Umbilical cord (tissue), 1 donor: ENCODE measurements at regions not wholly inside any gene's neighbourhood (a gene's known extent, or its start where the extent isn't known, plus 50 kb on each side); places are given as distances from the start of the nearest gene placed in this dataset.

ENCODE experiments used
- DNase-seq: peaks from one replicate; pipeline ENCODE4 v3.0.0-alpha.2; 2015; ENCODE audit warnings: low spot score

DNA sequence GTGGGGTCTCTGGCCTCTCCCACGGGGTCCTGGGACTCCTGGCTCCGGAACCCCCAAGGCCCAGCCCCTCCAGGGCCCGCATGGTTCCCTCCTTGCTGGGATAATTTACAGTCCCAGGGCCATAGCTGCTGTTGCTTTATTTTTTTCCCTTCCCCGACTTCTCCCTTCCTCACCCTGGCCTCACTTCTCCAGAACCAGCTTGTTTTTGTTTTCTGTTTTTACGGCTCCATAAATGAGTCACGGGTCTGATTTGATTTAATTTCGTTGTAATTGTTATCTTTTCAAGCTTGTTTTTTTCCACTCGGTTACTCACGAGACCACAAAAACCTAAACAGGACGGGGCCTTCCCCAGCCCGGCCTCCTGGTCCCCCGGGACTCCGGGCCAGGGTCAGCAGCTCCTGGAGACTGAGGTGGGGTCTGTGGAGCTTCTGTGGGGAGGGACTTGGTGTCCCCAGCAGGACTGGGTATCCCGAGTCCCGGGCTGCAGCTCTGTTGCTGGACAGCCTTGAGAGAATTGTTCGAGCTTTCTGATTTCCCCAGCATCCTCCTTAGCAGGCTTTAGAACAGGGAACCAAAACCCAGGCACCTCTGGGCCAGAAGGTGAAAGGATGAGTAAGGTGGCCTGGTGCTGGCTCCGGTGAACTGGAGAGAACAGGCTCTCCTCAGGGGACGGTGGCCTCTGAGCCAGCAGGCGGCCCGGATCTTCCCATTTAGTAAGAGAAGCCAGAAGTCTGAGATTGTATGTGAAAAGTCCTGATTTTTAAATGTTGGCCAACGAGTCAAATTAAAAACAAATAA, 94.9 kb downstream of the CEBPB start:
- DNase-seq: no peak

DNA sequence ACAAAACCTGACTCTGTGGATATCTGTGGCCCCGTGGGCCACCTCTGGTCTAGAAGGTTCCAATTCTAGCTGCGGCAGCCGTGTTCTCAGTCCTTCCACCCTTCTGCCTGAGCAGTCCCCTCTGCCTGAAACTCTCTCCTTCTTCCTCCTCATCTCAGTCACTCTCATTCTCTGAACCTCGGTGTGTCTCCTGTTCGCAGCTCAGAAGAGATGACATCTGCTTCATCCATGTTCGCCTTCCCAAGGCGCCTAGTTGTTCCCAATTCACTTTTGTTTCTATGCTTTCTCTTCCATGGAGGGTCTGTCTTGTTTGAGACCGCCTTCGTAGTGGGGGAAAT, 95.5 kb downstream of the CEBPB start:
- DNase-seq: no peak

DNA sequence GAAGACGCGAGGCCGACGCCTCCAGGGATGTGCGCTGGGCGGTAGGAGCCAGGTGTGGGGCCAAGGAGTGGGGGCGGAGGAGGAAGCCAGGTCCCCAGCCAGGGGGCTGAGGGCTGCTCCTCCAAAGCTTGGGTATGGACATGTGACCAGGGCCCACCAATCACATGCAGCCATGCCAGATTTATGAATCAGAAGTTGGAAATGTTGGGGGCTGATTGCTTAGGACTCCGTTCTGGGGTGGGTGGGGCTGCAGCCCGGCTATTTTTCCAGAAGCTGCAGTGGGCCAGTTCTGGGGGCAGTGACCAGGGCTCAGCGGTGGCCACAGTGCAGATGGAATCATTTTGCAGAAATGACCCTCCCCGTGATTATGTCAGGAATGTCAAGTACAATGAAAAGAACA, 96.0 kb downstream of the CEBPB start:
- peak; percentile 83 for DNase-seq

DNA sequence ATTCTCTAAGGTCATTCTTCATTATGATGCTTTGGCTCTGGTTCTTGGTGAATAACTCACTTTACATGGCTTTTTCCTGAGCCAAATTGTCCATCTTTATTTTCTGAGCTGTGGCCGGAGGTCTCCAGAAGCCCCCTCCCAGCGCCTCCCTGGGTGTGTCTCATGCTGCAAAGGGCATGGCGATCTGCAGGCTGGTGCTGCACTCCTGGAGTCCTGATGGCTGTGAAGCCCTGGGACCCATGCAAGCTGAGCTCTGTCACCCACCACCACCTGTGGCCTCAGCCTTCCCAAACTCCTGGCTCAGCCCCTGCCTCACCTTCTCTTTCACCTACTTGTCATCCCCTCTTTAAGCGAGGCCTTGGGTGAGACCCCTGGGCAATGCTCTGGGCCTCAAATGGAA, 96.9 kb downstream of the CEBPB start:
- DNase-seq: no peak

DNA sequence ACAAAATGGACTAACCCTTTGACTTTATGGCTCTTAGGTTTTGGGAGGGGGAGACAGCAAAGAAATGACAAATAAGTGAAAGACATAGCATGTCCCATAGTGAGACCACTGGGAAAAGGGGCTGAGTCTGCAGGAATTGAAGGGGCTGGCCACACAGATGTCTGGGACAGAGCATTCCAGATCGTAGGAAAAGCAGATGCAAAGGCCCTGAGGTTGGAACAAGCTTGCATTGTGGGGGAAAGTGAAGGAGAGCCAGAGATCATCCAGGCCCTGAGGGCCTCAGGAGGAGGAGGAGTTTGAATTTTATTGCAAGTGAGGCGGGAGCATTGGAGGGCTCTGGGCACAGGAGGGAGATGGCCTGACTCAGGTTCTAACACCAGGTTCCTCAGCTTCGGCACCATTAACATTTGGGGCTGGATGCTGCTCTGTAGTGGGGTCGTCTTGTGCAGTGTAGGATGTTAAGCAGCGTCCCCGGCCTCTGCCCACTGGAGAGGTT, 97.5 kb downstream of the CEBPB start:
- no peak for DNase-seq

DNA sequence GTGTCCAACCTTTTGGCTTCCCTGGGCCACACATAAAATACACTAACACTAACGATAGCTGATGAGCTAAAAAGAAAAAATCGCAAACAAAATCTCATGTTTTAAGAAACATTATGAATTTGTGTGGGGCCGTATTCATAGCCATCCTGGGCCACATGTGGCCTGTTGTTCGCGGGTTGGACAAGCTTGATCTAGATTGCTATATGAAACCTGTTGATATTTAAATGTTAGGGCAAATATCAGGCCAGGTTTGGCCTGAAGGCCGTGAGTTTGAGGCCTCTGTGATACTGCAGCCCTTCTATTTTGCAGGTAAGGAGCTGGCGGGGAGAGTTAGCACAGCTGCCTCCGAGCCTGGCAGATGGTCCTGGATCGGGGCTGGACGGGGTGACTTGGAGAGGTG, 99.0 kb downstream of the CEBPB start:
- no peak for DNase-seq

DNA sequence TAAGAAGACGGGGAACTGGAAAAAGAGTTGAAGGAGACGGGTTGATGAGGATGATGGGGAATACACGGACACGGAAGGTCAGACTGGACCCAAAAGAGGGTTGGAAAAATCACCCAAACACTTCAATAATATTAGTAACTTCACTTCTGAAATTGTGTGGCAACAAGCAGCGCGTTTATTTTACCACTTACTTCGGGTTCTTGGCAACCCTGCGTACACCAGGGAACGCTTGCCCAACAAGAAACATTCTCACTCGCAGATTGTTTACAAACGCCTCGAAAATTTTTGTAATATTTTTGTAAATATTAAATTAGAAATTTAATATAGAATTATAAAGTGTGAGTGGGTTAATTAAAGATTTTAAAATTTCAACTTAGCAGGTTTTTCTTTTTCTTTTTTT, 99.5 kb downstream of the CEBPB start:
- DNase-seq: no peak

DNA sequence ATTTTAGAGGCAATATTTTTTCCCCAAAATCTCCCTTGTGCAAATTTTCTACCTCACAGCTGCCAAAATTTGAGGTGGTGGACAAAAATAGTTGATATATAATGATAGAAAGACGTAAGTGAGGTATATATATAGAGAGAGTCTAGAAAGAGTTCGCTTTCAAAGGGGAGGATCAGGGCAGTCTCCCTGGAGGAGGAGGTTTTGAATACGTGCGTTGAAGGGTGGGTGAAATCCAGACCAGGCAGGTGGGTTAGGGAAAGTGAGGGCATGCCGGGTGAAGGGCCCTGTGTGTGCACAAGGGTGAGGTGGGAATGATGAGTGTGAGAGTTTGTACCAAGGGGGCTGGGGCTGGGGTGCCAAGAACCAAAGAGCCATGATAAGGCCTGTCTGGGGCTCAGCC, 100.2 kb downstream of the CEBPB start:
- no peak for DNase-seq

DNA sequence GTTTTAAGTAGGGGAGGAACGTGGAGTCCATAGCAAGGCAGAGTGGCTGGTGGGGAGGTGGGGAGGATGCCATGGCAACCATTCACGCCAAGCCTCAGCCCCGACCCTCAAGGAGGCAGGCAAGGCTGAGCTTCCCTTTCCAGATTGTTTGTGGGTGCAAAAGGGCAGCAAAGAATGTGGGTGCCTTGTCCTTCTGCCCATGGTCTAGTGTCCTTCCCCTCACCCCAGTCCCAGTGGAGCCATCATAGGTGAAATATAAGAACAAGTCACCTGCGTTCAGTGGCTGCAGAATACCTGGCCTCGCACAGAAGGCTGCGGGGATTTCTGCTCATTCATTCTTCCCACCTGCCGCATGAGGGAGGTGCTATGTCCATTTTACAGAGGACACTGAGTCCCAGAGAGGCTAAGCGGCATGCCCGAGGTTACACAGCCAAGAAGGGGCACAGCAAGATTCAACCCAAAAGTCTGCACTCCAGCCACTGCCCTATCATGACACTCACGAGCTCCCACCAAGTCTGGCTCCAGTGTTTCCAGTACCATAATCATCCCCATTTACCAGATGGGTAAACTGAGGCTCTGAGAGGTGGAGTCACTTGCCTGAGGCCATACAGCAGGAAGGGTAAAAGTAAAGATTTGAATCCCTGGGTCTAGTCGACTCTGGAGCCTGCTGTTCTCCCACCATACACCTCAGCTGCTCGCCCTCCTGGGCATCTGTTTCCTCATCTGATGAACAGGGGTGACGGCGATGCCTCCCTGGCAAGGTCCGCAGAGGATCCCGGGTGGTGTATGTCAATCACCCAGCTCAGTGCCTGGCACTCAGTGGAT, 100.8 kb downstream of the CEBPB start:
- no peak for DNase-seq

DNA sequence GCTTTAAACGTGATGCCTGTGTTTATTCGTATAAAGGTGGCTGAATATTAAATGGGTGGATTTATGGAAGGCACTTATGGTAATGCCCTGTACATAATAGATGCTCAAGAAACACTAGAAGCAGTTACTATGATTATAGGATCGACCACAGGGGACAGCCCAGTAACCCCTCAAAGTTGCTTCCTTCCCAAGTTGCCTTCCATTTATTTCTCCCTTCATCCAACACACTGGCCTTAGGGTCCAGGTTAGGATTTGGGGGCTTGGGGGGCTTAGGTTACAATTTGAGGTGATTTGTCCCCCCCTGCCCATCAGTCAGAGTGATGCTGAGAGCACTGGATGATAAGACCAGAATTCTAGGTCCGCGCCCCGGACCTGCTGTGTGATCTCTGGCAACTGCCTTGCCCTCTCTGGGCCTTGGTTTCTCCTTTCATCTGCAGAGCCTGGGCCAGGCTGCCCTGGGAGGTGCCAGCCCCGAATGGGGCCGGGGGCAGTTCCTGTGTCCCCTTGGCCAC, 101.5 kb downstream of the CEBPB start:
- no peak for DNase-seq

DNA sequence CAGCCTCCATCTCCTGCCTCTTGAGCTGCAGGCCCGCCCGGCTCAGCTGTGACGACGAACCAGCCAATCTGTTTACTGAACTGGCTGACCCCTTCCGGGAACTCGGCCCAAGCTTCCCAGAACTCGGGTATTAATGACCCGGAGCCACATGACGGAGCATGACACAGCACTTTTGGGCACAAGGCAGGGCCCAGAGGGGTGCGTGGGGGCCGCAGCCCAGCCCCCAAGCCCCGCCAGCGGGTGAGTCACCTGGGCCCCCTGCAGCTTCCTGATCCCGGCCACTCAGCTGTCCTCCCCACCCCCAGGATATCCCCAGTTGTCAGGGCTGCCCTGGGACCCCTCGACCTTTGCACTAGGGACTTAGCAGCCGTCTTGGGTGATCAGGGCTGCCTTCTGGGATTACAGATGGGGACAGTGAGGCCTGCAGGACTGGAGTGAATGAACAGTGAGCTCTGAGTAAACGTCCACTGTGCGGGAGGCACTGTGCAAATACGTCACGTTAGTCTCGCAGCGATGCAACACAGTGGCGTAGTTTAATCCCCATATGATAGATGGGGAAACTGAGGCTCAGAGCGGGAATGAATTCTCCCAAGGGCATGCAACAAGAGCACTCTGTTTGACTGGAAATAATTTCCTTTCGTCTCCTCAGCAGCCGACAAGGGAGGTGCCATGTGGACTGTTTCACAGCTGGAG, 102.1 kb downstream of the CEBPB start:
- peak; percentile 81 for DNase-seq

DNA sequence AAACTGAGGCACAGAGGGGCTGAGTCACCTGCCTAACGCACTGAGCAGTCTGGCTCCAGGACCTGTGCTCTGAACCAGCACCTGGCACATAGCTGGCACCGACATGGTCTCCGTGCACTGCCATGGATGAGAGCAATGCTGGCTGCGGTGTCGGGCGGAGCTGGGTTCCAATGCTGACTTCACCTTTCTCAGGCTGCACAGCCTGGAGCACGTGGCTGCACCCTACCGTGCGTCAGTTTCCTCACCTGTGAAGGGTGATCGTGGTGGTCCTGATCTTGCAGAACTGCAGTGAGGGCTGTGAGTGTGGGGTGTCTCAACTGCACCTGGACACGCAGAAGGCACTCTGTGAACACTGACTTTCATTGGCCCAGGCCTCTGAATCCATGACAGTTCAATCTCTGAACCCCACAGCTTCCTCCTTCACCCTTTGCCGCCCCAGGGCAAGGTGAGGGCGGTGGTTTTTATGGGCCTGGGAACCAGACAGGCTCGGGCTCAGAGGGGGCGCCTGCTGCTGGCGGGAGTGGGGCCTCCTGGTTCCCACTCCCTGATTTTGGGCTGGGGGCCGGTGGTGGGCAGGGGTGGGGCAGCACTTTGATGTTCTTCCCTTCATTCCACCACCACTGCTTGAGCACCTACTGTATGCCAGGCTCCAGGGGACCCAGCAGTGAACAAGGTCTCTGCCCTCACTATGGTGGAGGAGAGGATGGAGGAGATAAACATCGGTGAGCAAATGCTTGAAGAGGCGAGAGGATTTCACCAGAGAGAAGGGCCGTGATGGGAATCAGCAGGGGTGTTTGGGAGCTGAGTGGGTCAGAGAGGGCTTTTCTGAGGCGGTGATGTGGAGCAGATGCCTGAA, 102.9 kb downstream of the CEBPB start:
- no peak for DNase-seq

DNA sequence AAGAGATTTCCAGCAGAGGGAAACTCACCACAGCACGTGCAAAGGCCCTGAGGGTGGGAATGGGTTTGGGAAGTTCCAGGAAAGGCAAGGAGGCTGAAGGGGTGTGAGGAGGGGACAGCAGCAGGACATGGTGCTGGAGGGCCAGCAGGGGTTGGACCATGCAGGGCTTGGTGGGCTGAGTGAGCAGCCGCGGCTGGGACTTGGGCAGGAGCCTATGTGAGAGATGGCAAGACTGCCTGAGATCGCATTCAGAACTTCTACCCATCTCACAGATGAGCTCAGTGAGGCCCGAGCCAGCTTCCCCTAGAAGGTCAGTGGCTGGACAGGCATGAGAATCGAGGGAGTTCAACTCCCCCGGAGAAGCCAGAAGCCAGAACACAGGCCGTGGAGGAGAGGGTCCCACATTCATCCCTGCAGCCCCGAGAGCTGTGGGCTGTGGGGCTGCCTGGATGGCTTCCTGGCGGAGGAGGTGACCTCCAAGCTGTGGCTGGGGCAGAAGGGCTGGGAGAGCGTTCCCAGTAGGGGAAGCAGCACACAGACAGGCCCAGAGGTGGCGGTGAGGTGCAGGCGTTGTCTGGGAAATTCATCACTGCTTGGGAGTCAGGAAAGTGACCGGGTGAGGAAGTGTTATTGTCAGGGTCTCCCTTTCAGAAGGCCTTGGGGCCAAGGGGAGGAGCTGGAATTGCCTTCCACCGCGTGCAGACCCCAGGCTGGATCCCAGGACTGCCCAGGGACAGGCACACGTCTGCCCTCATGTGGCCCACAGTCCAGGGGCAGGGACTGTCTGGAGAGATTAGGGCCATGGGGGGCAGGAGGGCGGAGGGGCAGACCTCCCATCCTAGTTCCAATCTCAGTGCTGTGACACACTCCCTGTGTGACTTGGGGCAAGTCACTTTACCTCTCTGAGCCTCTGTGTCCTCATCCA, 103.8 kb downstream of the CEBPB start:
- DNase-seq: no peak

DNA sequence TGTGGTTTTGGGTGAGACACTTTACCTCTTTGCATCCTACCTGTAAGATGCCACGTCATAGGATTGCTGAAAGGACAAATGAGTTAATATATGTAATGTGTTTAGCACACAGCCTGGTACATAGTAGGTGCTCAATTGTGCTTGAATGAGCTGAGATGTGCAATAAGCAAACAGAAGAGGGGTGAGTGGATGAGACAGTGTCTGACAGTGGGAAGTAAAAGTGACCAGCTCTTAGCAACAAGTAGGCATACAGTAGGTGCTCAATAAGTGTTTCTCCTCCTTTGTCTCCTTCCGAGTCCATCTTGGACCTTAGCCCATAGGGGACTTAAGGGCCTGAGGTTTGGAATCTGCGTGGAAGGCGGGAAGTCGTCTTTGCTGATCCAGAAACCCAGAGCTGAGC, 104.7 kb downstream of the CEBPB start:
- no peak for DNase-seq

DNA sequence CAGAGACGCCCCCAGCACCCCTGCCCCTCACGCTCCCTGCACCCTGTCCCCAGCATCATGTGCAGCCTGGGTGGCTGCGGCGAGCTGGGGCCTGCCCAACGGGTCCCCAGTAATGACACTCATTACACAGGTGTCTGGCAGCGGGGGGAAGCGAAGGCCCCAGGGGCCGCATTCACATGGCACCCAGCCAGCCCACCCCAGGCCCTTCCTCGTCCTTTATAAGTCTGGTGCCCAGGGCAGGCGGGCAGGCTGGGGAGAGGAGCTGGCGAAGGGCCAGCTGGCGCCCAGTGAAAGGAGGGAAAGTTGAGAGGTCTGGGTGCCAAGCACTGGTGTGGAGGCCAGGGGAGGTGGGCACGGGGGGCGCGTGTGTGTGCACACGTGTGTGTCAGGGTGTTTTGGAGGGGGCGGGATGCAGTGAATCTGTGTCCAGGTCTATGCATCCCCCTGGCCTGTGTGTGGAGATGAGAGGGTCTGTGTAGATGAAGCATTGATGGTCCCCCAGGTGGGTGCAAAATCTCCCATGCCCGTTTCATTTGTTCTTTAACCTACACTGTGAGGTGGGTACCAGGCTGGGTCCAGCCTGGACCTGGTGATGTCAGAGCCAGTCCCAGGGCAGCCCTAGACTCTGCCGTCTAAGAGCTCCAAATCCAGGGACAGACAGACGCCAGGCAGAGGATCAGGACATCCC, 105.3 kb downstream of the CEBPB start:
- DNase-seq: no peak

DNA sequence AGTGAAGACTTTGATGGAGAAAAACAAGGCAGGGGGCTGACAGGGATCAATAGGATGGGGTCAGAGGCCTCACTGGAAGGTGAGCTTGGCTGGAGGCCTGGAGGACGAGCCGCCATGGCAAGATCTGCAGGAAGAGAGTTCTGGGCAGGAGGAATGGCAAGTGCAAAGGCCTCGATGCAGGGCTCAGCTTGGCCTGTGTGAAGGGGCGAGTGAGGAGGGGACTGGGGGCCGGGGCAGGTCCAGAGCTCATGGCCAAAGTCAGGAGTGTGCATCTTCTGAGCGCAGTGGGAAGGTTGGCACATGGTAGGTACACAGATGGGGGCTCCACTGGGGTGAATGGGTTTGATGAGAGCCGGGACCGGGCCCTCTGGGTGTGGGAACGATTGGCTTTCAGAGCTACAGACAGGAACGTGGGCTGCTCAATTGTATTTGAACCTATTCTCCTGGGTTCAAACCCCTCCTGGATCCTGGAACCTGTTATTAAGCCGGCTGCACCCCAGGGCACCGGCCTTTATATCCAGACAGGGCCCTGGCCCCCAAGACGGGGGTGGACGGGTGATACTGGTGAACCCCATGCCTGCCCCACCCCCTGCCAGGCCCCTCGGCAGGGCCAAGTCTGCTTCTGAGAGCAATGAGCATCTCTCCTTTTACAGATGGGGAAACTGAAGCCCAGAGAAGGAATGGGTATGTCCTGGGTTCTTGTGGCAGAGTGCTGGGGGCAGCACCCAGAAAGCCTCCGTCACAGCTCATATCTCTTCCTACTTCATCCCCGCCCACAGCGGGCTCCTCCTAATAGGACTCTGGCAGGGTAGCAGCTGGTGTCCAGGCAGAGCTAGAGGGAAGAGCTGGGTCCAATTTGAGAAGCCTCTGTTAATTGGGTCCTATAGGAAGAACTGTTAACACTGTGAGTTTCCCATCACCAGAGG, 106.1 kb downstream of the CEBPB start:
- DNase-seq: no peak

DNA sequence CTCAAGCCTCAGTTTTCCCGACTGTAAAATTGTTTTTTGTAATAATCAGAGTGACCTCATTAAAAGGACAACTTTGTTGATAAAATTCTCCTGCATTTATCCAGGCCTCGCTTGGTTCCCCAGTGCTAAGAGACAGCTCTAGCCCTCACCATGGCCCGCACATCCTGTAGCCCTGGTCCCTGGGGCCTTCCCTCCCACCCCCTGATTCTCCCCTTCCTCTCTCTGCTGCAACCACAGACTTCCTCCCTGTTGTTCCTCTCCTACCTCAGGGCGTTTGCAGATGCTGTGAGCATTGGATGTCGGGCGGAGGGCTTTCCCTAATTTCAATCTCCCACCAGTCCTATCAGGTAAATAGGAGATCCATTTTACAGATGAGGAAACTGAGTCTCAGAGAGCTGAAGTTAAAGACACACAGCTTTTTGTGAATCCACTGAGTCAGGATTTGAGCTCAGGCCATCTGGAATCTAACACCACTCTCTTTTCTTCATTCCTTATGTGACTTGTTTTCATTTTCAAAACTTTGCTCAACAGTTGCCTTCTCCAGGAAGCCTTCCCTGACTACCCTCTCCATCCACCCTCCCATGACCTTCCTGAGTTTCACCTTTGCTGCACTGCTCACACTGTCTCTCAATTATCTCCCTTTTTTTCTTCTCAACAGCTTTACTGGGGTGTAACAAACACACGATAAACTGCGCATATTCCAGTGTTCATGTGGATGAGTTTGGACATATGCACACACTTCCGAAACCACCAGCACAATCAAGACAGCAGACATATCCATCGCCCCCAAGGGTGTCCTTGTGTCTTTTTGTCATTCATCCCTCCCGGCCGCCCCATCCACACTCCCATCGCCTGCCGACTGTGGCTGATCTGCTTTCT, 107.1 kb downstream of the CEBPB start:
- DNase-seq: no peak
